ENCODE measurements at regions not wholly inside any gene's neighbourhood (a gene's known extent, or its start where the extent isn't known, plus 50 kb on each side); places are given as distances from the start of the nearest gene placed in this dataset.
A peak's percentile ranks its signal among the peaks of the same experiment; 100 is the strongest.

DNA sequence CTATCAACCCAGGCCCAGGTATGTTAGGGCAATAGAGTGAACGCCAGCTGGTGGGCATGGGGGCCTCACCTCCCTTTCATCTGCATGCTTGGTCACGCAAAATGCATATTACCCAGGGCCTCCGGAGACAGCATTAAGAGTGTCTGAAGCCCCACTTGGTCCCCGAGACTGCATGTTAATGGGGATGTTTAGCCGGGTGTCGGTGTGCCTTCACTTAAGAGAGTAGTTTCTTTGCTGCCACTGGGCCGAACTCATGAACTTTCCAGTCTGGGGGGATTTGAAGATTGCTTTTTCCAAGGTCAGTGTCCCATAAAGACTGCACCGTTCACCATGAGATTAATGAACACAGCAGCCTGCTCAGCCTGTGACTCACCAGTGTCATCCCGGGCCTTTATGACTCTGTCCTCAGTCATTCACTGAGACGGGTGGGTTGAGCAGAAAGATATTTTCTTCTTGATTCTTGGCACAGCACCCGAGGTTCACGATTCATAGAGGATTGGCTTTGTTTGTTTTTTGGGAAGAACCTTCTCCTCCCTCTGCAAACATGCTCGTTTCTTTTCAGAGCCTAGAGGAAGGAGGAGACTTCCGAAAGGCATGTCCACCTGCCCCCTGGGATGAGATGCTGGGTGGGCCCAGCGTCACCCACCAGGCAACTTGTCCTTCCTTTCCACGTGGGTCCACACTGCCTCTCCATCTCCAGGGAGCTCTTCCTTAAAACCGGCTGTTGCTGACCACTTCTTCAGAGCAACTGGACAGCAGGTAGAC lies 199.1 kb downstream of the GLI2 start:
- BruUV-seq (replicated peaks): no TSS peak
- Histone ChIP-seq H3K4me1 (ENCODE audit: insufficient read depth, low read length) (peaks cover 71% of the 10 kb centered on the region), H3K9ac (ENCODE audit: insufficient read depth, low read depth, low read length) (peak overlapping the region; percentile 21; the same call in 1 of the 2 replicates), H3K27ac (ENCODE audit: extremely low read length, insufficient read depth, low read length) (no peak overlapping the region), H3K36me3 (replicated peaks in 1 of 2; ENCODE audit: control insufficient read depth in 1 of 2, insufficient read depth in 2 of 2, low read length in 2 of 2) (no peaks in the 10 kb centered on the region), H4K20me1 (ENCODE audit: insufficient read depth, low read length) (no peaks in the 10 kb centered on the region), H2AFZ (ENCODE audit: low read length) (no peak overlapping the region), H3K27me3 (ENCODE audit: control insufficient read depth in 1 of 2, insufficient read depth in 2 of 2, low read length in 2 of 2) (peaks cover 2 to 8% of the 10 kb centered on the region in 2 experiments; a peak in 2 of 5 replicates), H3K4me3 (replicated peaks in 1 of 3; ENCODE audit: insufficient read depth in 1 of 3, low read depth in 2 of 3, low read length in 3 of 3) (peak overlapping the region; percentile 13 to 63 (median 25); a peak in 5 of 6 replicates), H3K79me2 (ENCODE audit: insufficient read depth, low read length) (no peaks in the 10 kb centered on the region), H3K4me2 (ENCODE audit: low read depth, low read length) (peak overlapping the region; percentile 87), H3K9me3 (ENCODE audit: low read length) (peaks cover 7% of the 10 kb centered on the region)
- 3% methylated on average over 17 of the region's 17 CpGs for WGBS (ENCODE audit: low lambda C conversion rate)
- POLR2A ChIA-PET: no interaction called here
- ATAC-seq (peak; percentile 59), DNase-seq (ENCODE audit: low spot score) (peak; percentile 84), FAIRE-seq (peak; percentile 83)
- in situ Hi-C loops (cut with HindIII; ENCODE audit: extremely low pct_ligation_motif_present, low pct_unique_long_range_greater_than_20kb): no loop called here
- CTCF ChIA-PET (ENCODE audit: low intra/inter-chr PET ratio, low total read pairs): no interaction called here
- intact Hi-C loops (cut with micrococcal nuclease; ENCODE audit: unreplicated experiment): no loop called here
- TF ChIP-seq, protein P1, sequence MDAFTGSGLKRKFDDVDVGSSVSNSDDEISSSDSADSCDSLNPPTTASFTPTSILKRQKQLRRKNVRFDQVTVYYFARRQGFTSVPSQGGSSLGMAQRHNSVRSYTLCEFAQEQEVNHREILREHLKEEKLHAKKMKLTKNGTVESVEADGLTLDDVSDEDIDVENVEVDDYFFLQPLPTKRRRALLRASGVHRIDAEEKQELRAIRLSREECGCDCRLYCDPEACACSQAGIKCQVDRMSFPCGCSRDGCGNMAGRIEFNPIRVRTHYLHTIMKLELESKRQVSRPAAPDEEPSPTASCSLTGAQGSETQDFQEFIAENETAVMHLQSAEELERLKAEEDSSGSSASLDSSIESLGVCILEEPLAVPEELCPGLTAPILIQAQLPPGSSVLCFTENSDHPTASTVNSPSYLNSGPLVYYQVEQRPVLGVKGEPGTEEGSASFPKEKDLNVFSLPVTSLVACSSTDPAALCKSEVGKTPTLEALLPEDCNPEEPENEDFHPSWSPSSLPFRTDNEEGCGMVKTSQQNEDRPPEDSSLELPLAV (CRISPR knock-in tag; conservative IDR thresholded peaks at IDR 0.05; ENCODE audit: low read depth): no peak
- TF ChIP-seq TOPORS (CRISPR knock-in tag; IDR thresholded peaks at IDR 0.05) (0 out of 2 replicates have a peak, but pooled peaks have one; percentile 18), SKI (IDR thresholded peaks at IDR 0.05; ENCODE audit: partially characterized antibody) (no peak), ZNF615 (CRISPR knock-in tag; IDR thresholded peaks at IDR 0.05; ENCODE audit: borderline replicate concordance) (no peak), FOXC1 (CRISPR knock-in tag; IDR thresholded peaks at IDR 0.05; ENCODE audit: borderline replicate concordance) (peak; percentile 21; the same call in 1 of the 2 replicates), ELF3 (CRISPR knock-in tag; IDR thresholded peaks at IDR 0.05) (0 out of 2 replicates have a peak, but pooled peaks have one; percentile 5), NFAT5 (CRISPR knock-in tag; IDR thresholded peaks at IDR 0.05) (0 out of 2 replicates have a peak, but pooled peaks have one; percentile 8), HES4 (CRISPR knock-in tag; IDR thresholded peaks at IDR 0.05; ENCODE audit: borderline replicate concordance) (no peak), YY1 (IDR thresholded peaks at IDR 0.05; ENCODE audit: insufficient read depth, insufficient replicate concordance, low read depth, low read length) (peak; percentile 4), ZNF225 (CRISPR knock-in tag; IDR thresholded peaks at IDR 0.05) (0 out of 2 replicates have a peak, but pooled peaks have one; percentile 19), KDM2A (CRISPR knock-in tag; IDR thresholded peaks at IDR 0.05; ENCODE audit: borderline replicate concordance, low read depth) (peak; percentile 29; the same call in 1 of the 2 replicates), ZNF441 (CRISPR knock-in tag; IDR thresholded peaks at IDR 0.05; ENCODE audit: borderline replicate concordance) (no peak), SAP130 (CRISPR knock-in tag; IDR thresholded peaks at IDR 0.05; ENCODE audit: low read depth) (peak; percentile 21; the same call in 1 of the 2 replicates), ZNF891 (CRISPR knock-in tag; IDR thresholded peaks at IDR 0.05) (0 out of 2 replicates have a peak, but pooled peaks have one; percentile 22)

All from HepG2 (cell line).